Stimulated activated memory B cell treated with anti-CD40 and anti-IgM and Interleukin-4, amounts not matched to agents 10 μg/mL and 1 μg/mL and 100 μg/mL, for 72 hours (primary cell): ENCODE measurements at regions not wholly inside any gene's neighbourhood (a gene's known extent, or its start where the extent isn't known, plus 50 kb on each side); places are given as distances from the start of the nearest gene placed in this dataset.

Source experiments
- ATAC-seq: fragments of 150-1000 bp; cut with Tn5 transposase; 2 replicates; pipeline ENCODE4 v1.10.0; 2021
- H3K27ac Mint-ChIP-seq: one replicate; pipeline ENCODE4 v1.8.0; 2022; ENCODE audit warnings: mild to moderate bottlenecking, mixed read lengths
- H3K27me3 Mint-ChIP-seq: one replicate; pipeline ENCODE4 v1.8.0; 2022; ENCODE audit warnings: mixed read lengths
- H3K36me3 Mint-ChIP-seq: one replicate; pipeline ENCODE4 v1.8.0; 2022; ENCODE audit warnings: mixed read lengths
- H3K4me1 Mint-ChIP-seq: one replicate; pipeline ENCODE4 v1.8.0; 2022; ENCODE audit warnings: mixed read lengths
- H3K4me3 Mint-ChIP-seq: one replicate; pipeline ENCODE4 v1.8.0; 2022; ENCODE audit warnings: mild to moderate bottlenecking, moderate library complexity, mixed read lengths
- H3K9me3 Mint-ChIP-seq: one replicate; pipeline ENCODE4 v1.8.0; 2022; ENCODE audit warnings: mixed read lengths

DNA sequence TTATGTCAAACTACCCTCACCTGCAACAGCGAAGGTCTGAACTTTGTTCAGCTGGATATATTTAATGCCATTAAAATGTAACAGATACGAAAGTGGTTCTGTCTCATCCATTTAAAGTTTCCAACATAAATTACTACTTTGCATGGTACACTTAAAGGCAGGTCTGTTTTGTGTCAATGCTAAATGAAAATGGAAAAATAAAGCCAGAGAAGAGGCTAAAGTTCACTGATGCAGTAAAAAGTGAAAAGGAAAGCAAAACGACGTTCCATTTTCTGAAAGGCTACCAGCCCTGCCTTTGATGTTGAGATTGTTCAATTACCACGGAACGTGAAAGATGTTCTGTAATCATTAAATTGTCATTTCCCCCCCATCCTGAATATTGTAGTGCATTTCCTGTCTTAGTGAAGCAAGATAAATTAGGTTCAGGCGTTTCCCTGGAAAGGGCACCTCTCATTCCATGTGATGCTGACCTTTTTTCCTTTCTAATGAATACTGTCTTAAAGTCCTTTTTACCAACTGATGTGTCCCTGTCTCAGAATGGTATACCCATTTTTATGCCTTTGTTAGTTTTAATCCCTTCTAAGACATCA is 334.7 kb upstream of the JAG1 start:
- Mint-ChIP-seq H3K36me3 (no peaks in the 10 kb centered on the region), H3K4me1 (no peaks in the 10 kb centered on the region), H3K4me3 (no peak overlapping the region), H3K27ac (no peak overlapping the region), H3K9me3 (peaks cover 5% of the 10 kb centered on the region), H3K27me3 (no peaks in the 10 kb centered on the region)
- ATAC-seq: no peak

- Mint-ChIP-seq H3K36me3 (no peaks in the 10 kb centered on the region), H3K9me3 (peaks cover 3% of the 10 kb centered on the region), H3K27ac (no peak overlapping the region), H3K27me3 (no peaks in the 10 kb centered on the region), H3K4me3 (no peak overlapping the region), H3K4me1 (no peaks in the 10 kb centered on the region)
- ATAC-seq: no peak
Measured at GRCh38 chr20:11011653-11012052, 337.9 kb upstream of the JAG1 start.

GRCh38 chr20:11012975-11013374 is 339.2 kb upstream of the JAG1 start:
- Mint-ChIP-seq H3K9me3 (peaks cover 3% of the 10 kb centered on the region), H3K27me3 (no peaks in the 10 kb centered on the region)

DNA sequence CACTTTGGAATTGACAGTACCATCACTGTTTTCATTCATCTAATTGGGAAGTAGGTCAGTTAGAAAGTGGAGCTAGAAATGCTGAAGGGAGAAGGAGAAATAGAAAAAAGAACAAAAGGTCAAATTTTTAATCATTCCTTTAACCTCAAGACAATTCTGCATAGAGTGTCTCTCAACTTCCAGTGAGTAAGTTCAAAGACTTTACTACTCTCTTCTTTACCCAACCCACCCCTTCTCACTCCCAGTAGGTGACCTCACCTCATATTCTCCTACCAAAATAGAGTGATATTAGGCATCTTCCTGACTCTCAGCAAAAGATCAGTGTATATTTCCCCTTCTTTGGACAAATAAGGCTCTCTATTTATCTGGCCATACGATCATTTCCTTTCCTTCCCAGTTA is 340.0 kb upstream of the JAG1 start:
- Mint-ChIP-seq H3K27ac (no peak overlapping the region), H3K27me3 (no peaks in the 10 kb centered on the region), H3K4me3 (no peak overlapping the region), H3K4me1 (no peaks in the 10 kb centered on the region), H3K9me3 (peaks cover 3% of the 10 kb centered on the region), H3K36me3 (no peaks in the 10 kb centered on the region)
- no peak for ATAC-seq

More at GRCh38 chr20:11012975-11013374, 339.2 kb upstream of the JAG1 start:
- H3K4me1 Mint-ChIP-seq: no peaks in the 10 kb centered on the region
- no peak overlapping the region for H3K27ac Mint-ChIP-seq
- no peak overlapping the region for H3K4me3 Mint-ChIP-seq
- no peaks in the 10 kb centered on the region for H3K36me3 Mint-ChIP-seq
- no peak for ATAC-seq

DNA sequence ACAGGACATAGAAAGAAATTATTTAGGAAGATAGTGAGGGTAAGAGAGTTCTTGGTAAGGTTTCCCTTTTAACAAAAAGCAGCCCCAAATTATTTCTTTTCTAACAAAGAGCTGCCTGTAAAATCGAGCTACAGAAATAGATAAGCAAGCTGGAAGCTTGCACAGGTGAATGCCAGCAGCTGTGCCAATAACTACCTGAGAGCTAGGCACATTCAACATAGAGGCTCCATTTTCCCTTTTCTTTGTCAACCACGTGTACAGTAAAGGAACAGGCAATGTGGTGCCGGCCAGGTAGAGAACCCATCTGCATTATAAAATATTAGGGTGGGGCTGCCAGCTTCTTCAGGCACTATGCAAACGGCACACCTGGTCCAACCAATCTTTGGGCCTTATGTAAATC is 341.6 kb upstream of the JAG1 start:
- no peak overlapping the region for H3K4me3 Mint-ChIP-seq
- H3K27me3 Mint-ChIP-seq: no peaks in the 10 kb centered on the region
- ATAC-seq: no peak
- no peaks in the 10 kb centered on the region for H3K36me3 Mint-ChIP-seq
- no peaks in the 10 kb centered on the region for H3K4me1 Mint-ChIP-seq
- peaks cover 7% of the 10 kb centered on the region for H3K9me3 Mint-ChIP-seq
- H3K27ac Mint-ChIP-seq: no peak overlapping the region

- no peaks in the 10 kb centered on the region for H3K4me1 Mint-ChIP-seq
- no peak for ATAC-seq
- no peak overlapping the region for H3K27ac Mint-ChIP-seq
- peaks cover 5% of the 10 kb centered on the region for H3K9me3 Mint-ChIP-seq
- H3K4me3 Mint-ChIP-seq: no peak overlapping the region
- no peaks in the 10 kb centered on the region for H3K27me3 Mint-ChIP-seq
- no peaks in the 10 kb centered on the region for H3K36me3 Mint-ChIP-seq
Measured at GRCh38 chr20:11017446-11017845, 343.6 kb upstream of the JAG1 start.

DNA sequence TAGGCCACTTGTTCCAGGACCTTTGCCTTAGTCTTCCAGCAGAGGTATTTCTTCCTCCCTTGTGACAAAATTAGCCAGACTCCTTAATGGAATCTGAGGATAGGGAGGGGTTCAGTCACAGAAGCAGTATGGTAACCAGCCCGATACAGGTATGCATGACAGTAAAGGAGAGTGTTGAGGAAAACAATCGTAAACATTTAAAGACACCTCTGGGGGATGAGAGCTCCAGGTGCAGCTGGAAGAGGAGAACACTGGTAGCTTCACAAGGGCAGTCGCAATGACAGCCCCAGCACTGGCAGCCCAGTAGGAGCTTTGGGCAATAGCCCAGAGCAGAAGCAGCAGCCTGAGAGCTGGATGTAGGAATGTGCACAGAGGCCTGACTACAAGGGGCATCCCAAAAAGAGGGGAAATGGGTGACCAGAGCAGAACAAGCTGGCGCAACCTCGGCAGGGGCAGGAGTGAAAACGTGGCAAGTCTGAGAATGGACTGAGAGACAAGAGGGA is 344.9 kb upstream of the JAG1 start:
- H3K4me3 Mint-ChIP-seq: no peak overlapping the region
- no peak for ATAC-seq
- H3K36me3 Mint-ChIP-seq: no peaks in the 10 kb centered on the region
- no peaks in the 10 kb centered on the region for H3K4me1 Mint-ChIP-seq
- no peaks in the 10 kb centered on the region for H3K27me3 Mint-ChIP-seq
- peaks cover 8% of the 10 kb centered on the region for H3K9me3 Mint-ChIP-seq
- no peak overlapping the region for H3K27ac Mint-ChIP-seq

DNA sequence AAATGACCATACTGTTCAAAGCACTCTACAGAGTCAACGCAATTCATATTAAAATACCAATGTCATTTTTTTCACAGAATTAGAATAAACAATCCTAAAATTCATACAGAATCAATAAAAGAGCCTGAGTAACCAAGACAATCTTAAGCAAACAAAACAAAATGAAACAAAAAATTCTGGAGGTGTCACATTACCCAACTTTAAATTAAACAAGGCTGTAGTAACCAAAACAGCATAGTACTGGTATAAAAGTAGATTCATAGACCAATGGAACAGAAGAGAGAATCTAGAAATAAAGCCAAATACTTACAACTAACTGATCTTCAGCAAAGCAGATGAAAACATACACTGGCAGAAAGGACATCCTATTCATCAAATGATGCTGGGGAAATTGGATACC is 346.9 kb upstream of the JAG1 start:
- peaks cover 8% of the 10 kb centered on the region for H3K9me3 Mint-ChIP-seq

DNA sequence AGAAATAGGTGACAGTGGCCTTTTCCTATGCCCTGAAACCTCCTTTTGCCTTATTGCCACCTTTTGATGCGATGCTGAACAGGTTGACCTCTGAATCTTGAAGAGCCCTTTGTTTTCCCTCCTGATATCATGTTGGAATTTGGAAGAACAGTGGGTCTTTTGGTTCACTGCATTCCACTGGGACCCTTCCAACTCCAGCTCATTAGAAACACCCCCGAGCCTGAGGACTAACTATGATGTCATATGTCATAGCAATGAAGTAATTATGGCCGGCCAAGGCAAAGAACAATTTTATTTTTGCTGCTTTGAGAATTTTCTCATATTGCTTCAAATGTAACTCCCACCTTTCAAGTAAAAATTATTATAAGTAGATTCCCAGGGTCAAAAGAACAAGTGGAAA is 353.4 kb upstream of the JAG1 start:
- ATAC-seq: no peak
- peaks cover 11% of the 10 kb centered on the region for H3K9me3 Mint-ChIP-seq
- H3K36me3 Mint-ChIP-seq: no peaks in the 10 kb centered on the region
- H3K27ac Mint-ChIP-seq: no peak overlapping the region
- H3K4me3 Mint-ChIP-seq: no peak overlapping the region
- no peaks in the 10 kb centered on the region for H3K27me3 Mint-ChIP-seq
- no peaks in the 10 kb centered on the region for H3K4me1 Mint-ChIP-seq

More for the DNA sequence above, 346.9 kb upstream of the JAG1 start:
- Mint-ChIP-seq H3K27ac (no peak overlapping the region), H3K27me3 (no peaks in the 10 kb centered on the region), H3K4me1 (no peaks in the 10 kb centered on the region), H3K36me3 (no peaks in the 10 kb centered on the region), H3K4me3 (no peak overlapping the region)
- no peak for ATAC-seq

- Mint-ChIP-seq H3K27ac (no peak overlapping the region), H3K9me3 (peaks cover 15% of the 10 kb centered on the region), H3K4me3 (no peak overlapping the region), H3K4me1 (no peaks in the 10 kb centered on the region), H3K27me3 (no peaks in the 10 kb centered on the region), H3K36me3 (no peaks in the 10 kb centered on the region)
- no peak for ATAC-seq
Measured at GRCh38 chr20:11030351-11030750, 356.6 kb upstream of the JAG1 start.

DNA sequence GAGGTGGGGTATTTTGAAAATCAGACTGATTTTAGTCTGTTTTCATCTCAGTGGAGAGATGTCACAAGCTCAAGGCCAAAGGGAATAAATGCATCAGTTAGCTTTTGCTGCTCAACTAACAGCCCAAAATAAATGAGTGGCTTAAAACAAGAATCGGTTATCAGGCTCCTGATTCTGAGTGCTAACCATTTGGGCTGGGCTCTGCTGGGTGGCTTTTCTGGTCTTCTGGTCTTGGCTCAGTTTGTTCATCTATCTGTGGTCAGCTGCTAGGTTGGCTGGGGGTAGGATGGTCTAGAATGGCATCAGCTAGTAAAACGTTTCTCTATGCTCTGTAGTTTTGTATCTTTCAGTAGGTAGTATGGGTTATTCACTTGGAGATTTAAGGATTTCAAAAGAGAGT is 357.5 kb upstream of the JAG1 start:
- H3K4me3 Mint-ChIP-seq: no peak overlapping the region
- H3K27me3 Mint-ChIP-seq: no peaks in the 10 kb centered on the region

GRCh38 chr20:11032611-11033010 is 358.8 kb upstream of the JAG1 start:
- no peak for ATAC-seq
- no peak overlapping the region for H3K27ac Mint-ChIP-seq
- H3K4me1 Mint-ChIP-seq: no peaks in the 10 kb centered on the region
- H3K36me3 Mint-ChIP-seq: no peaks in the 10 kb centered on the region
- H3K4me3 Mint-ChIP-seq: no peak overlapping the region
- H3K9me3 Mint-ChIP-seq: peaks cover 15% of the 10 kb centered on the region
- H3K27me3 Mint-ChIP-seq: no peaks in the 10 kb centered on the region

More for the DNA sequence above, 357.5 kb upstream of the JAG1 start:
- Mint-ChIP-seq H3K9me3 (peaks cover 15% of the 10 kb centered on the region), H3K36me3 (no peaks in the 10 kb centered on the region), H3K27ac (no peak overlapping the region), H3K4me1 (no peaks in the 10 kb centered on the region)
- ATAC-seq: no peak

GRCh38 chr20:11034025-11034424 is 360.2 kb upstream of the JAG1 start:
- H3K4me3 Mint-ChIP-seq: no peak overlapping the region
- no peak overlapping the region for H3K27ac Mint-ChIP-seq
- no peaks in the 10 kb centered on the region for H3K27me3 Mint-ChIP-seq
- no peaks in the 10 kb centered on the region for H3K4me1 Mint-ChIP-seq
- no peaks in the 10 kb centered on the region for H3K36me3 Mint-ChIP-seq
- peaks cover 15% of the 10 kb centered on the region for H3K9me3 Mint-ChIP-seq
- no peak for ATAC-seq

GRCh38 chr20:11035211-11035610 is 361.4 kb upstream of the JAG1 start:
- Mint-ChIP-seq H3K36me3 (no peaks in the 10 kb centered on the region), H3K9me3 (peaks cover 13% of the 10 kb centered on the region), H3K27ac (no peak overlapping the region), H3K27me3 (no peaks in the 10 kb centered on the region), H3K4me1 (no peaks in the 10 kb centered on the region), H3K4me3 (no peak overlapping the region)
- ATAC-seq: no peak

DNA sequence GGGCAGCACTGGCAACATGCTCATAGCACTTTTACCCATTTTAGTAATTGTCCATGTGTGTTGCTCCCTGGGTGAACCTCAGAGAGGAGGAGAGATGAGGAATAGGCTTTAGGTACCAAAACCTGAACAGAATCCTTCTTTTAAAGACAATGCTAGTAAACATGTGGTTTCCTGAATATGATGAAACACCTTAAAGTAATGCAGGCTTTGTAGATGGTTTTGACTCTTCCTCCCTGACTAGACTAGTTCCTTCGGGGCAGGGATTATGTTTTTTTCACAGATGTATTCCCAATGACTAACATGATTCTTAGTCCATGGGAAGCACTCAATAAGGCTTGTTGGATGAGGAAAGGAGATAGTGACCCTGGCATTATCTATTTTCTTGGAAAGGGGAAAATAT is 367.6 kb upstream of the JAG1 start:
- Mint-ChIP-seq H3K9me3 (peaks cover 3% of the 10 kb centered on the region), H3K4me3 (no peak overlapping the region), H3K36me3 (no peaks in the 10 kb centered on the region), H3K4me1 (no peaks in the 10 kb centered on the region), H3K27me3 (no peaks in the 10 kb centered on the region), H3K27ac (no peak overlapping the region)
- no peak for ATAC-seq

- Mint-ChIP-seq H3K4me3 (no peak overlapping the region), H3K27me3 (no peaks in the 10 kb centered on the region), H3K36me3 (no peaks in the 10 kb centered on the region), H3K4me1 (no peaks in the 10 kb centered on the region), H3K9me3 (peaks cover 3% of the 10 kb centered on the region), H3K27ac (no peak overlapping the region)
- no peak for ATAC-seq
Measured at GRCh38 chr20:11043001-11043400, 369.2 kb upstream of the JAG1 start.

- Mint-ChIP-seq H3K27ac (no peak overlapping the region), H3K4me3 (no peak overlapping the region), H3K27me3 (no peaks in the 10 kb centered on the region), H3K4me1 (no peaks in the 10 kb centered on the region), H3K36me3 (no peaks in the 10 kb centered on the region), H3K9me3 (peaks cover 3% of the 10 kb centered on the region)
- ATAC-seq: no peak
Measured at GRCh38 chr20:11044561-11044960, 370.8 kb upstream of the JAG1 start.
